ENCODE measurements at regions not wholly inside any gene's neighbourhood (a gene's known extent, or its start where the extent isn't known, plus 50 kb on each side); places are given as distances from the start of the nearest gene placed in this dataset.

- no peak for TF ChIP-seq POLR2A (IDR thresholded peaks at IDR 0.05)
- TF ChIP-seq, protein P1, sequence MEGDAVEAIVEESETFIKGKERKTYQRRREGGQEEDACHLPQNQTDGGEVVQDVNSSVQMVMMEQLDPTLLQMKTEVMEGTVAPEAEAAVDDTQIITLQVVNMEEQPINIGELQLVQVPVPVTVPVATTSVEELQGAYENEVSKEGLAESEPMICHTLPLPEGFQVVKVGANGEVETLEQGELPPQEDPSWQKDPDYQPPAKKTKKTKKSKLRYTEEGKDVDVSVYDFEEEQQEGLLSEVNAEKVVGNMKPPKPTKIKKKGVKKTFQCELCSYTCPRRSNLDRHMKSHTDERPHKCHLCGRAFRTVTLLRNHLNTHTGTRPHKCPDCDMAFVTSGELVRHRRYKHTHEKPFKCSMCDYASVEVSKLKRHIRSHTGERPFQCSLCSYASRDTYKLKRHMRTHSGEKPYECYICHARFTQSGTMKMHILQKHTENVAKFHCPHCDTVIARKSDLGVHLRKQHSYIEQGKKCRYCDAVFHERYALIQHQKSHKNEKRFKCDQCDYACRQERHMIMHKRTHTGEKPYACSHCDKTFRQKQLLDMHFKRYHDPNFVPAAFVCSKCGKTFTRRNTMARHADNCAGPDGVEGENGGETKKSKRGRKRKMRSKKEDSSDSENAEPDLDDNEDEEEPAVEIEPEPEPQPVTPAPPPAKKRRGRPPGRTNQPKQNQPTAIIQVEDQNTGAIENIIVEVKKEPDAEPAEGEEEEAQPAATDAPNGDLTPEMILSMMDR (IDR thresholded peaks at IDR 0.05), result no peak
Measured at GRCh38 chr2:101569886-101570520, 95.1 kb upstream of the RFX8 start.
